ENCODE measurements at regions not wholly inside any gene's neighbourhood (a gene's known extent, or its start where the extent isn't known, plus 50 kb on each side); places are given as distances from the start of the nearest gene placed in this dataset.

DNA sequence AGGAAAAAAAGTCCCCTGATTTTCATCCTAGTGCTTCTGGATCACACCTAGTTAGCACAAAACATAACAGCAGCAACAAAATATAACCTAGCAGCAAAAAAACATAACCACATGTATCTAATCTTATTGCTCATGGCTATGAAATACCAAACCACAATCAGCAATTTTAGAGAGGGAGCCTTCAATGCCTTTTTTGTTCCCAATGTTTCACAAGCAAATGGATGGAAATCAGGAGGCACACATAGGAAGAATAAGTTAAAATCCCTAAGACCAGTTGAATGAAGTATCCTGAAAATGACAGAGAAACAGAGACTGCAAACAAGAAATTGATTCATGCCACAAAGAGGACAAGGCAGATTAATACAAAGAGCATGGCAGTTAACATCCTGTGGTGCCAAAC, 361.6 kb downstream of the GPM6A start:
- no peak for DNase-seq

DNA sequence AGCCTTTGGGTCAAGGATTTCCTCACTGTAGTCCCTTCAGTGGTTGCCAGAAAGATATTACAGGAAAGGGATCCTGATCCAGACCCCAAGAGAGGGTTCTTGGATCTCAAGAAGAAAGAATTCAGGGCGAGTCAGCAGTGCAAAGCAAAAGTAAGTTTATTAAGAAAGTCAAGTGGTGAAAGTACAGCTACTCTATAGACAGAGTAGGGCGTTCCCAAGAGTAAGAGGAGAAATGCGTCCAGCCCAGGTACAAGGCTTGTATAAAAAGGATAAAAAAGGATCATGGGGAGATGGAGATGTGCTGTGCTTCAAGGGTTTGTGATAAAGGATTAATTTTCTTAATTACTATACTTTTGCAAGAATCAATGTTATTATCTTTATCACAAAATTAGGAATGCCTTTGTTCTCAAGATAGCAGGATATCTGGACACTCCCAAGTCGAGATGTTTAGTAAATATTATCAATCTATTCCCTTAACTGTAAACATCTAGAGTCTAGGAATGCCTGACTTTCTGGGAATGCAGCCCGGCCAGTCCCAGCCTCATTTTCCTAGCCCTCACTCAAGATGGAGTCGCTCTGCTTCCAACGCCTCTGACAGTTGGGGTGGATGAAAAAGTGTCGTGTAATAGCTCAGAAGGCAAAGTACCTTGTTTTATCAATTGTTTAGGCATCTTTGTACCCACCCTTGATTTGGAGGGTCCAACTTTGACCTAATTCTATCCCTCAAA, 360.7 kb downstream of the GPM6A start:
- no peak for DNase-seq

DNA sequence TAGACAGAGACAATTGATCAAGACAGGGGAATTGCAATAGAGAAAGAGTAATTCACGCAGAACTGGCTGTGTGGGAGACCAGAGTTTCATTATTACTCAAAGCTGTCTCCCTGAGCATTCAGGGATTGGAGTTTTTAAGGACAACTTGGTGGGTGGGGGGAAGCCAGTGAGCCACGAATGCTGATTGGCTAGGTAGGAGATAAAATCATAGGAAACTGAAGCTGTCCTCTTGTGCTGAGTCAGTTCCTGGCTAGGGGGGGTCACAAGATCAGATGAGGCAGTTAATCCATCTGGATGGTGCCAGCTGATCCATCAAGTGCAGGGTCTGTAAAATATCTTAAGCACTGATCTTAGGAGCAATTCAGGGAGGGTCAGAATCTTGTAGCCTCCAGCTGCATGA, 358.6 kb downstream of the GPM6A start:
- no peak for DNase-seq

DNA sequence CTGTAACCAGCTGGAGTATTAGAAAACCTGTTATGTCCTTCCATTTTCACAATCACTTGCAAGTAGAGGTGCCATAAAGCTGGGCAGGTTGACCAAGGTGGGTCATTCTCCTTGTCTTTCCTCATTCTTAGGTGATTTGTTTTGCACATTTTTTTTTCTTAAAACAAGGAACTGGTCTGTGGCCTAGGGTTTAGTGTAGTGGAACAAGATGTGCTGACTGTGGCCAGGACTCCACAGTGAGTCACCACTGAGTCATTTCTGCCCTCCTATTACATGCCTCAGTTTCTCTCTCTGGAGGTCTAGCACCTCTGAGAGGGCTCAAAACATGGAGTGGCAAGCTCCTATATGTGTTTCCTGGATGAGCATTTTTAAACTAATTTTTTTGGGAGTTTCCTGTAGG, 355.9 kb downstream of the GPM6A start:
- DNase-seq: no peak

DNA sequence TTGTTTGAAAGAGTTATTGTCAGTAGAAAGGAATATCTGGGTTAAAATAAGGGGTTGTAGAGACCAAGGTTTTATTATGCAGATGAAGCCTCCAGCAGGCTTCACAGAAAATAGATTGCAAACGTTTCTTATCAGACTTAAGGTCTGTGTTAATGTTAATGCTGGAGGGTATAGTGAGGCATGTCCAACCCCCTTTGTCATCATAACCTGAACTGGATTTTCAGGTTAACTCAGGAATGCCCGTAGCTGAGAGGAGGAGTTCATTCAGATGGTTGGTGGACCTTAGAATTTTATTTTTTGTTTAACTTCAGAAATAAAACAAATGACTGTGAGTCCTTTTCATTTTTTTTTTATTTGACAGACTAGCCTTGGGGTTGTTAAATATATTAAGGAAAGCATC, 354.1 kb downstream of the GPM6A start:
- no peak for DNase-seq

DNA sequence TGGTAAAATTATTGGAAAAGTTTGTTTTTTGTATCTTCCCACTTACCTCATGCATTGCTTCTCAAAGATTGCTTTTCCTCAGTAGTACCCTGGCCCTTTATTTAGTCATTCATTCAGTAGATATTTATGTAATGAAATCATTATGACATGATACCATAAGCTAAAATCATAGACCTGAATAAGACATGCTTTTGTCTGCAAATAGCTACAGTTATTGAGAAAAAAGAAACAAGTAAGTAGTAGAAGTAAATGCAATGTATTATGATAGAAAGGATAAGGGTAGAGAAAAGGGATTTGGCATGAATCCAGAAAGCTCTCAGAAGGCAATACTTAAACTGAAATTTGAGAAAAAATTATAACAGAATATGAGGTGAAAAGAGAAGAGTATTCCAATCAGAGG, 352.5 kb downstream of the GPM6A start:
- DNase-seq: no peak

DNA sequence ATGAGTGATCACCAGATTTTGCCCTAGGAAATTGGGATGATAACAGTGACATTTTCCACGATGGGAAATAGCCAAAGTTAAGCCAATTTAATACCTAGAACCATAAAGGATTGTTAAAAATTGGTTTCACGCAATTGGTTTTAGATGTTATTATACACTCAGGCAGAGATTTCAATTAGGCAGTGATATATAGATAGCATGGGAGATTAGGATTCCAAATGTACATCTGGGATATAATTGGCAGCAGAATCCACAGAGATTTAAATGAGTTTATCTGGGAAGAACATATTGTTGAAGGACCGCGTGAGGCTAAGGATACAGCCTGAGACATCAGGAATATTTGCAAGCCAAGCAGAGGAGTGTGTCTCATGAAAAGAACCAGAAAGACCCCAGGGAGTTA, 351.6 kb downstream of the GPM6A start:
- DNase-seq: no peak

DNA sequence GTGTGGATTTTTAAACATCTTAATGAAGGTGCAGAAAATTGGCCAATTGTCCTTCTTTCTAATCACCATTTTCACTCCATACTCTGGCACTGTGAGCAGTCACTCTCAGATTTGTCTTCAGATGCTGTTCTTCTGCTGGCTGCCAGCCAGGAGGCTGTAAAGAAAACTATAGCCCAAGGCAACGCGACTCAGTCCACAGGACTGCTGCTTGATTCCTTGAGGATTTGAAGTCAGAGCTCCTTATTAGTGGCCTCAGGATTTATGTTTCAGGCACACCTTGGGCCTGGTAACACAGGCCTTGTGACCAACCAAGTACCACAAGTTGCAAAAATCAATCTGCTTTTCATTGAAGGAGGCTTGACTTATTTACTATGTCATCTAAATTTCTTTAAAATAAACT, 342.6 kb downstream of the GPM6A start:
- DNase-seq: no peak

DNA sequence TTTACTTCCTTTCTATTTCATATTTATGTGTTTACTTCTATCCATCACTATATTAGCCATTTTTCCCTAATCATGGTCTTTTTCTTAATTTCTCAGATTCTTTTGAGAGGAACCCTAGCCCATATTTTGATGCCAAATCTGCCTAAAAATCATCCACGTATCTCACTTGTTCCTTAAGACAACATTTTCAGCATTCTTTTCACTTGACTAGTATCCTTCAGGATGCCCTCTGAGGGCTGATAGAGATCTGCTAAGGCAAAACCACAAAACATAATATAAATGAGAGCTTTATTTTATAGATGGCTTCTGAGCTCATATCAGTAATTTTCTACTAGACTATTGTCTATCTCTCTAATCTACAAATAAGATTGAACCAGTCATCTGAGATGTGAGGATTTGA, 341.9 kb downstream of the GPM6A start:
- no peak for DNase-seq

DNA sequence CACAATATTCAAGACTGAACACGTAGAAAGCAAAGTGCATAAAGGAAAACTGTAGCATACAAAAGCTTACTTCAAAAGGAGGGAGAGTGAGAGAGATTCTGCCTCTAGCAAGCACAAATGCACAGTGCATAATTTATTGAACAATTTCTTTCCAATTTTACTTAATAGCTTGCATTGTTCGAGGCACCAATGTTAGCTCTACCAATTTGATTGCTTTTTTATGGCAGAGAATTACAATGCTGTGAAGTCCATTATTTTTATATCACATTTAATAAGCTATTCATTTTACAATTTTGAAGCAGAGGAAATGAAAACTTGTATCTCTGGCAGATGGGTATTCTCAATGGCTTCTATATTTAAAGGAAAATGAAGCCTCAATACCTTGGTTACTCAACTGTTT, 331.7 kb downstream of the GPM6A start:
- DNase-seq: no peak

DNA sequence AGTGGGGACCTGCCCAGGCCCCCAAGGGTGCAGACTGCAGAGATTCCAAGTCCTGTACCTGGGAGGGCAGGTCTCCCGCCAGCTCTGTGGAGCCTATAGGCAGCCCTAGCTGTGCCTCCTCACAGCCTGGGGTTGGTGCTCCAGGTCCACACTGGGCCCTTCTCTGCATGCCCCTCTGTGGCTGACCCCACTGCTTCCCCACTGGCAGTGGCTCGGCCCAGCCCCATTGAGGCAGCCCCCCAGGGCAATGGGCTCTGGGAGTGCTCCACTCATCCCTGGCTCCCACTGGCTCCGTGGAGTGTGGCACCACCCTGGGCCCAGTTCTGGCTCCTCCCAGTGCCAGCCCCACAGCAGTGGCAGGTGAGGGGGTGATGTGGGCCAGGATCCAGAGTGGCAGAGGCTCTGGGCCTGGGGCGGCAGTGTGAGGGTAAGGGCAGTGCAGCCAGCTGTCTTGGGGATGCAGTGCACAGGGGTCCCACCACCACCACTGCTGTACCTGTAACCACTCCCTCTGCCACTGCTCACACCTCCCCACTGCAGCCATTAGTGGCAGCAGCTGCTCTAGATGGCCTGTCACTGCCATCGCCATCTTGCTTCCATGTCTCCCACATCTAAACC, 312.2 kb downstream of the GPM6A start:
- DNase-seq: no peak

DNA sequence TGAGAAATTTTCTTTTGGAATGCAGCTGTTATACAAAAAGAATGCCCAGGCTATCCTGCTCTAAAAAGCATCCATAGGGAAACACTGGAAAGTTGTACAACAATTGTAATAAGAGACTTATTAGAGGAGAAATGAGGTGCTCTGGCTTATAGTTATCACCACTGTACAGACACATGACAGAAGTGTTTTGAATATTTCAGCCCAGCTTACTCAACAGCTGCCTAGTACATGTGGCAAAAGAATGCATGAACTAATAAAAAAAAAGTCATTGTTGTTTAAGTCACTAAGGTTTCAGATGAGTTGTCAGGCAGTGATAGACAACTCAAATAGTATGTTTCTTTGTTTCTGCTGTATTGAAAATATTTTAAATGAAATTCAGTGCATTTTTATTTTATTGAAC, 307.7 kb downstream of the GPM6A start:
- DNase-seq: no peak

DNA sequence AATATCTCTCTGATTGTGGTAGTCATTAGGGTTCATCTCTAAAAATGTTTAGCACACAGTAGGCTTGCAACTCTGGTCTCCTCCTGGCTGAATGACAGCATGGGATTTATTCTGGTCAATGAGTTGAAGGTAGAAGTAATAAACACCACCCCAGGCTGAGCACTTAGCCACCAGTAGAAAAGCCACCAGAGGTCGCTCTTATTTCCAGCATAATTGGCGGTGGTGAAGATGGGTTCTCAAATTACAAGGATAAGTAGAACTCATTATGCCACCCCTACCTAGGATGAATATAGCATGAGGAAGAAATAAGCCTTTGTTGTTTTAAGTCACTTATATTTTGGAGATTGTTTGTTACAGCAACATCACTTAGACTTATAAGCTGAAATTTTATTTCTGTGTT, 302.7 kb downstream of the GPM6A start:
- no peak for DNase-seq

DNA sequence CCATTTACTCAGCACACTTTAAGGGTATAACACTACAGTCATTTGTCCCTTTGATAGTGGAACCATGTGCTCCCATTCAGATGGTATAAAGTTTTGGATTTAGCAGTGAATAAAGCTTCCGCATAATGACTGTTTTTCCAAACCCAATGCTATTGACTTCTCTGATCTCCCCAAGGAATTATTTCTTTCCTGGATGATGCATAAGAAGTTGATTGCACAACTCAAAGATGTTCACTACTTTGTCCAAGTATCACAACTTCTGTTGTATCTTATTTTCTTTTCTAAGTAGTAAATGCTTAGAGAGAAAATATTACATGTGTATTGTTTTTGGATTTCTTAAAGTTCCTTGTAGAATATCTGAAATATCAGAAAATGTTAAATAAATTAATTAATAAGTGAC, 300.2 kb downstream of the GPM6A start:
- DNase-seq: no peak

DNA sequence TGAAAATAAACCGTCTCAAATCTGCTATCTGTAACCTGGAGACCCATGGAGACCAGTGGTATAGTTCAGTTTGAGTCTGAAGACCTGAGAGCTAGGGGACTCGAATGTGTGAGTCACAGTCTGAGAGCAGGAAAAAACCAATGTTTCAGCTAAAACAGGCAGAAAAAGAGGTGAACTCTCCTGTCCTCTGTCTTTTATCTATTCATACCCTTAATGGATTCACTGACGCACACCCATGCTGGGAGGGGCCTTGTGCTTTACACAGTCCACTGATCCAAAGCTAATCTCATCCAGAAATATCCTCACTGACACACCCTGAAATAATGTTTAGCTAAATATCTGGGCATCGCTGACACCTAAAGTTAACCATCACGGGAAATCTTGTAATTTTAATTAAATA, 297.9 kb downstream of the GPM6A start:
- no peak for DNase-seq

DNA sequence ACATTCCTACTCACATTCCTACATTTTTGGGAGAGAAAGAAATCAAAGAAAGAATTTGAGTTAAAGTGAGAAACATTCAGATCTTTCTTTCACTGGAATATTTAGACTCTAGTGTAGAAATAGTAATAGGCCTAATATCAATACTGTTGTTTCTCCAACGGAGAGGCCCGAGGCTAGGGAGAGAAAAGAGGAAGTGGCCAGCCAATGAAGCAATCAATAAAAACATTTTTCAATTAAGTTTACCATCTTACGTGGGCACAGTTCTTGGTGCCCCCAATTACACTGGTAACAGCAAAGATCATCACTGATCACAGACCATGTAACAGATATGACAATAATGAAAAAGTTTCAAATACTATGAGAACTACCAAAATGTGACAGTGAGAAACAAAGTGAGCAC, 281.4 kb downstream of the GPM6A start:
- DNase-seq: no peak

DNA sequence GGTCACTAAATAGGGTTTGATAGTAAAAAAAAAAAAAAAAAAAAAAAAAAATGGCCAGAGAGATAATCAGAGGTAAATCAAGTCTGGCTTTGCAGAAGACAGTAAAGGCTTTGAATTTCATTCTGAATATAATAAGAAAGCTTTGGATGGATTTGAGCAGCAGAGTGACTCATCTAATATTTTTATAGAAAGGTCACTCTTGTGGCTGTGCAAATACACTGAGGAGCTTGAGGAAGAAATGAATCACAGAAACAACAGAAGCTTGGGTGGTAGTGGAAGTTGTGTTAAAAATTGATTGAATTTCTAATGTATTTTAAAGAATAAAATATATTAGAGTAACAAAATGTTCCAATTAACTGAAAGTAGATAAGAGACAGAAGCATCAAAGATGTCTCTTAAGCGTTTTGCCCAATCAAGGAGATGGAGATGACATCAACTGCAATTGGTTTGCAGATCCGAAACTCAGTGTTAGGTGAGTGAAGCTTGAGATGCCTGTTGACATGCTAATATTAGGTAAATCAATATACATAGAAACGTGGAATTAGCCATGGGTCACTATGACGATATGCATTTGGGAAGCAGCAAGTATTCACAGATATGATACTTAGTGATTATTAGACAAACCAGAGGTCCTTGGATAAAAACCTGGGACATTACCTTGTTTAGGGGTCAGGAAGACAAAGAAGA, 280.5 kb downstream of the GPM6A start:
- no peak for DNase-seq

DNA sequence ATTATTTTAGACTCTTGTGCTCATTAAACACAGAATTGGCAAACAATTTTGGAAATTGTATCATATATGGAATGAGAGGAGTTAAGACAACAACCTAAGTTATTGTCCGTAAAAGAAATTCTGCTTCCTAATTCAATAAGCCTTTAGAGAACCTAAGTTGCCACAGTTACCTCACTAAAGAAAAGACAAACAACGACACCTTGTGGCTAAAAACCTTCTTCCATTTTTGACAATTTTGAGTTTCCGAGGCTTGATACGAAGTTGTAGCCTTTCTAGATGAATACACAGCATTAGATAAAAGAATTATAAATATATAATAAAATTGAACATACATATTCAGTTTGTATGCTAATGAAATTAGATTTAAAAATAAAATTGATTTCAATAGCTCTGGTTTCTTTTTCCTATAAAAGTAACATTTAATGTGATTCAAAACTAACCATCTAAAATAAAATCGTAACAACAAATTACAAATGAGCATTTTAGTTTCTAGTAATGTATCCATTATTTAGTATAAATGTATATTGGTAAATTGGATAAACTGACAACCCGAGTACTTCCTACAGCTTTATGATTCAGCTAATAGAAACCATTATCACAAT, 275.1 kb downstream of the GPM6A start:
- DNase-seq: peak; percentile 6

DNA sequence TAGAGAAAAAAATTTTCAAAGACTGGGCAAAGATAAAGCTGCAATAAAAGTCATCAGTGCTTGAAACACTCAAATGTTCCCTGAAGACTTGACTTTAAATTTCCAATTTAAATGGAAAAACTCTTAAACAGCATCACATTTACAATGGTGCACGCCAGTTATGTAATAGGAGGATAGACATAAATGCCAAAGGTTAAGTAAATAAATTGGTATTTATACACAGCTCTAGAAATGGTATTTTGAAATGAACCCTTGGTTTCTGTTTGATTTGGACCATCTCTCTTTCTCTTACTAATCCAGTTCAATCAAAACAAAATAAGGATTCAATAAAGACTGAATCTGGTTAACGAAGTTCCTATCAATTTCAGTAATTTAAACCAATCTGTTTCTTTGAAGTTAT, 272.6 kb downstream of the GPM6A start:
- DNase-seq: no peak

DNA sequence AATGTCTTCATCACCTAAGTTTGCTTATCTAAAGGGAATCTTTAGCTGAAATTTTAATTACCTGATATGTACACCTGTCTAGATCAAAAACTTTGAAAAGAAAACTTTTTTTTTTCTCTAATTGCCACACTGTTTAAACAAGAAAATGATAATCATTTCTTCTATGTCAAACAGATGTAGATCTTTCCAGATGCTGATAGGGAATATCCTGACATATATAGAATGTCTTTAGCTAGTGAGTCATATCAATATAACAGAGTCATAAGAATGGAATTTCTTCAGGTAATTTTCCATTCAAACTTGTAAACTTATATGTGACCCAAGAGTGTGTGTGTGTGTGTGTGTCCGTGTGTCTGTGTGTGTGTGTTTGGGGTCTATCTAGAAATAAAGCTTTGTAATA, 271.9 kb downstream of the GPM6A start:
- no peak for DNase-seq

DNA sequence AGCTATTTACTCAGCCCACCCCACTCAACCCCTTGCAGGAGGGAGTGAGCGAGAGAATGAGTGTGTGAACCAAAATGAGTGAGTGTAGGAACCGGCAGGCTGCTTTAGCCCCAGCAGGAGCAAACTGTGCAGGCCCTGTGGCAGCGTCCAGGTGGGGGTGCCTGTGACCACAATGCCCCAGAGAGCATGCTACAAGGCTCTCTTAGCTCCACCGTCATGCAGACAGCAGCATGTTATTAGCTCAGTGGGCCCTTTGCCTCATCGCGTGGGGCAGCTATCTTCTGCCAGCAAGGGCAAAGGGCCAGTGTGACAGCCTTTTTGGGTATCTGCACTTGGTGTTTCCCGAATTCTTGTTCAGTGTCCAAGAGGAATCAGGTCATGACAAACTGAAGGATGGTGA, 271.3 kb downstream of the GPM6A start:
- DNase-seq: no peak

DNA sequence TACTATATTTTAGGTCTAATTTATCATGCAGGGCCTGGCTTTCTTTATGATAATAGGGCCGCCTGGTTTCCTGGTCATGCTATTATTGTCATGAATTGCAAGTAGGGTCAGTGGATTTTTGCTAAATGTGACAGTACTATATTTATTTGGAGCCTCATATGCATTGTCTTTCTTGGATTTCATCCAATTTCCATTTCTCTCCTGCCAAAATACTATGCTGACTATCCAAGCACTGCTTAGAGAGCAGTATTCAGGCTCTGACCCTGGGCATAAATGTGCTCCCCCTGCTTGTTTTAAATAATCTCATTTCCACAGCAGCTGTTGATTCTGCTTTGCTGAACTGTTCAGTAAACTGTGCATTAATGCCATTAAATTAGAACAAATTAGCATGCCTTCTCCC, 269.3 kb downstream of the GPM6A start:
- no peak for DNase-seq

DNA sequence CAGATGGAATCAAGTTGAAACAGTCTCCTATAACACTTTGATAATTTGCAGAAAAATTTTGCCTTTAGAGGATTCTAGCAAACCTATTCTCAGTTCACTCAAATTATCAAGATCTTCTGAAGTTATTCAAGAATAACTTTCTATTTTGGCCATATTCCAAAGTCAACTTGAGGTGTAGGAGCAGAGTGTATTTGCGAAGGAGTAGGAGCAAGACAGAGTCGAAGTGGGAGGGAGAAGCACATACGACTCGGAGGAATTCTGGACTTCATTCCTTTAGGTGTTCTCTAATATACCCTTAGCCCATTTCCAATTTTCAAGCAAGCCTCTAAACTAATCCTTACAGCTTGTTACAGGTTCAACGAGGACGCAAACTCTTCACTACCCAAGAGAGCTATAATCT, 252.9 kb downstream of the GPM6A start:
- no peak for DNase-seq

DNA sequence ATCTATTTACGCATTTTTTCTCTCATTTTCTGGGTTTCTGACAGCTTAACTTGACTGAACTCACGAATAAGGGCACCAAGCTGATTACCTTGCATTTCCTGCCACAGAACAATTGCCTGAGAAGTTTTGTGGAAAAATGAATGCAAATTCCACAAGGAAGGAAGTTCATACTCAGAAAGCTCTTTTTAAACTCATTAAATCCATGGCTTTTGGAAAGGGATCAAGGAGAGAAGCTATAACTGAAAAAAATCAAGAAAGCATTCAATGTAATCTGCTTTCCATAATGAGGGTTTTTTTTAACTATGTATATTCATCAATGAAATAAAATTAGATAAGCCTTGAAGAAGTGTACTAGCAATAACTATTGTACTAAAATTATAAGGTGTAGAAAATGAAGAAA, 252.5 kb downstream of the GPM6A start:
- no peak for DNase-seq
